ENCODE measurements at regions not wholly inside any gene's neighbourhood (a gene's known extent, or its start where the extent isn't known, plus 50 kb on each side); places are given as distances from the start of the nearest gene placed in this dataset.

- no peak for TF ChIP-seq CTCF (conservative IDR thresholded peaks at IDR 0.05; ENCODE audit: low read depth, low read length)
Observed at GRCh38 chr20:50400705-50401586, 109.2 kb upstream of the PTPN1 start.

GRCh38 chr20:50401587-50402418, 108.4 kb upstream of the PTPN1 start:
- no peak overlapping the region for H3K4me3 ChIP-seq (ENCODE audit: low read length)
- no peak for TF ChIP-seq CTCF (conservative IDR thresholded peaks at IDR 0.05; ENCODE audit: low read depth, low read length)
- DNase-seq (ENCODE audit: low read depth), result no peak

More at GRCh38 chr20:50400705-50401586, 109.2 kb upstream of the PTPN1 start:
- no peak overlapping the region for H3K4me3 ChIP-seq (ENCODE audit: low read length)
- no peak for DNase-seq (ENCODE audit: low read depth)

- no peak for TF ChIP-seq CTCF (conservative IDR thresholded peaks at IDR 0.05; ENCODE audit: low read depth, low read length)
- H3K4me3 ChIP-seq (ENCODE audit: low read length), result no peak overlapping the region
- no peak for DNase-seq (ENCODE audit: low read depth)
Observed at GRCh38 chr20:50403565-50404418, 106.4 kb upstream of the PTPN1 start.

GRCh38 chr20:50404419-50405234, 105.6 kb upstream of the PTPN1 start:
- no peak for TF ChIP-seq CTCF (conservative IDR thresholded peaks at IDR 0.05; ENCODE audit: low read depth, low read length)
- no peak for DNase-seq (ENCODE audit: low read depth)
- H3K4me3 ChIP-seq (ENCODE audit: low read length), result no peak overlapping the region

- H3K4me3 ChIP-seq (ENCODE audit: low read length), result no peak overlapping the region
- DNase-seq (ENCODE audit: low read depth), result no peak
- TF ChIP-seq CTCF (conservative IDR thresholded peaks at IDR 0.05; ENCODE audit: low read depth, low read length), result no peak
Observed at GRCh38 chr20:50405235-50405914, 104.8 kb upstream of the PTPN1 start.
